Activated naive CD8-positive, alpha-beta T cell treated with anti-CD3 and anti-CD28 coated beads, Interleukin-2, amount 10 ng/mL, durations not matched to agents 7 days and 5 days (primary cell): ENCODE measurements at regions not wholly inside any gene's neighbourhood (a gene's known extent, or its start where the extent isn't known, plus 50 kb on each side); places are given as distances from the start of the nearest gene placed in this dataset.

Experiments
- ATAC-seq: fragments of 150-1000 bp; cut with Tn5 transposase; one replicate; pipeline ENCODE4 v1.10.0; 2021; ENCODE audit warnings: low read depth, moderate library complexity
- POLR2A ChIA-PET: fragments of 350-600 bp; sonication (Branson Sonifier 250); formaldehyde crosslinking; loops from one replicate; lab custom pipeline; 2021; ENCODE audit warnings: antibody characterized with exemption; lab: Charles Lee
- DNase-seq: peaks from one replicate; pipeline ENCODE4 v3.0.0; 2021
- H3K27ac Mint-ChIP-seq: one replicate; pipeline ENCODE4 v1.8.0; 2022; ENCODE audit warnings: mild to moderate bottlenecking, mixed read lengths
- H3K27me3 Mint-ChIP-seq: one replicate; pipeline ENCODE4 v1.8.0; 2022; ENCODE audit warnings: mild to moderate bottlenecking, moderate library complexity, mixed read lengths
- H3K36me3 Mint-ChIP-seq: one replicate; pipeline ENCODE4 v1.8.0; 2021; ENCODE audit warnings: mild to moderate bottlenecking, mixed read lengths
- H3K4me1 Mint-ChIP-seq: one replicate; pipeline ENCODE4 v1.8.0; 2021; ENCODE audit warnings: mixed read lengths
- H3K4me3 Mint-ChIP-seq: one replicate; pipeline ENCODE4 v1.8.0; 2022; ENCODE audit warnings: mild to moderate bottlenecking, moderate library complexity, mixed read lengths
- H3K9me3 Mint-ChIP-seq: one replicate; pipeline ENCODE4 v1.8.0; 2021; ENCODE audit warnings: mixed read lengths

DNA sequence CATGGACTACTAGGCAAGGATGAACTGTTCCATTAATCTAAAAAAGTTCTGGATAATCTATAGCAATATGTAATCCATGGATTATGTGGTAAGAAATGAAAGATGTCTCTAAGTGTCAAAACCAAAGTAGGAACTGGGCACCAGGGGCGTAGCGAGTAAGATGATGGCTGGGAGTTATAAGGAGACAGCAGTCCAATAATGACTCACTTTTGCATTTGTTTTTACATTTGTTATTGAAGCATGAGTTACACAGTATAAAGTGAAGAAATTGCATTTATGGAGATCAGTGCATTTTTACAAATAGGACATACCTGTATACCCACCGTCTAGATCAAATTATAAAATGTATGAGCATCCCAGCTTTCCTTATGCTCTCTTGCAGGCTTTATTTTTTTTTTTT is 878.5 kb upstream of the MAP3K7 start:
- no peaks in the 10 kb centered on the region for H3K36me3 Mint-ChIP-seq
- ATAC-seq = no peak
- DNase-seq = no peak
- H3K9me3 Mint-ChIP-seq = no peaks in the 10 kb centered on the region
- POLR2A ChIA-PET = no interaction called here
- no peak overlapping the region for H3K4me3 Mint-ChIP-seq
- no peak overlapping the region for H3K27ac Mint-ChIP-seq
- H3K4me1 Mint-ChIP-seq = no peaks in the 10 kb centered on the region
- no peaks in the 10 kb centered on the region for H3K27me3 Mint-ChIP-seq

DNA sequence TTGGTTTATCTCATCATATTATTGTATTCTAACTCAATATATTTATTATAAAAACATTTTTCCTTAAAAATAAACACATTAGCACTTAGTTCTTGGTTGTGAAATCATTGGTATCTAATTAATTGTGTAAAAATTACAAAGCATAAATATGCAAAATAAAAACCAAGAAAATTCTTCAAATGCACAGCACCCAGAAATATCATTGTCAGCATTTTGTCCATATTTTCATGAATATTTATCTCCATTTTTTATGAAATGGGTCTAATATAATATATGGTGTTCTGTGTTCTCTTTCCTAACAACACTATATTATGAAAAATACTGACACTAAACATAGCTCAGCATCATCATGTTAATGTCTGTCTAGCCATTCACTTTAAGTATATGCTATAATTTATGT is 877.8 kb upstream of the MAP3K7 start:
- no peak overlapping the region for H3K27ac Mint-ChIP-seq
- H3K27me3 Mint-ChIP-seq = no peaks in the 10 kb centered on the region
- DNase-seq (no peak), ATAC-seq (no peak)
- no peaks in the 10 kb centered on the region for H3K4me1 Mint-ChIP-seq
- H3K4me3 Mint-ChIP-seq = no peak overlapping the region
- no peaks in the 10 kb centered on the region for H3K9me3 Mint-ChIP-seq
- POLR2A ChIA-PET = no interaction called here
- H3K36me3 Mint-ChIP-seq = no peaks in the 10 kb centered on the region

DNA sequence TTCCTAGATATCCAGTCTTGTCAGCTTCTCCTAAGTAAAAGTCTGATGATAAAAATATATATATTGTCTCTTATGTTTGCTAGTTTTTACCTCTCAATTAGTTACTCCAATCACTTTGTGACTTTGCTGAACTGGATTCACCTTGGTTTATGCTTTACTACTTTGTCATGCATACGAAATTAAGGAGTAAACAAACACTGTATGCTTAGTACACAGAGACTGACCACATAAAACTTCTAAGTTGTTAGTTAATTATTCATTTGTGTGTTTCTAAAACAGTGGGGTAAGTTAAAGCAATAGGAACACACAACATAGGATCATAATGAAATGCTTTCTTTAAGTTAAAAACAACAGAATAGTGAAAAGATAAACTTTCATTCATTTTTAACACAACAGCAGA is 877.3 kb upstream of the MAP3K7 start:
- Mint-ChIP-seq H3K4me1 (no peaks in the 10 kb centered on the region), H3K9me3 (no peaks in the 10 kb centered on the region), H3K36me3 (no peaks in the 10 kb centered on the region), H3K27ac (no peak overlapping the region), H3K27me3 (no peaks in the 10 kb centered on the region), H3K4me3 (no peak overlapping the region)
- ATAC-seq = no peak
- DNase-seq = no peak
- POLR2A ChIA-PET = no interaction called here

DNA sequence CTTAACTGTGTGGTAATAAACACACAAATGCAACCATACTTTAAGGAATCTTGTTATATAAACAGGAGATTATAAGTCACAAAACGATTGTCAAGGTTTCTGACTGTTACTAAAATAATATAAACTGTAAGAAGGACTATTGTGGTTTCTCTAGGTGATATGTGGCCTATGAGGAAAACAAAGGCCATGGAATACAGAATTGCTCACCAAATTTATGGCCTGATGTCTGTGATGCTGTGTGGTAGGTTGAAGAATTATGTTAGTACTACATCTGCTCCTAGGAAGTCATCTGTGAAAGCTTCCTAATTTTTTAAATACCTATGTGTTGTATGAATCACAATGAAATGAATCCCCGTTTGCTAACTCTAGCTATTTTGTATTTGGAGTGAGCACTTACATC is 875.4 kb upstream of the MAP3K7 start:
- no peak overlapping the region for H3K4me3 Mint-ChIP-seq
- H3K27ac Mint-ChIP-seq = no peak overlapping the region
- ATAC-seq = no peak
- DNase-seq = no peak
- no peaks in the 10 kb centered on the region for H3K4me1 Mint-ChIP-seq
- POLR2A ChIA-PET = no interaction called here
- no peaks in the 10 kb centered on the region for H3K9me3 Mint-ChIP-seq
- no peaks in the 10 kb centered on the region for H3K36me3 Mint-ChIP-seq
- no peaks in the 10 kb centered on the region for H3K27me3 Mint-ChIP-seq

DNA sequence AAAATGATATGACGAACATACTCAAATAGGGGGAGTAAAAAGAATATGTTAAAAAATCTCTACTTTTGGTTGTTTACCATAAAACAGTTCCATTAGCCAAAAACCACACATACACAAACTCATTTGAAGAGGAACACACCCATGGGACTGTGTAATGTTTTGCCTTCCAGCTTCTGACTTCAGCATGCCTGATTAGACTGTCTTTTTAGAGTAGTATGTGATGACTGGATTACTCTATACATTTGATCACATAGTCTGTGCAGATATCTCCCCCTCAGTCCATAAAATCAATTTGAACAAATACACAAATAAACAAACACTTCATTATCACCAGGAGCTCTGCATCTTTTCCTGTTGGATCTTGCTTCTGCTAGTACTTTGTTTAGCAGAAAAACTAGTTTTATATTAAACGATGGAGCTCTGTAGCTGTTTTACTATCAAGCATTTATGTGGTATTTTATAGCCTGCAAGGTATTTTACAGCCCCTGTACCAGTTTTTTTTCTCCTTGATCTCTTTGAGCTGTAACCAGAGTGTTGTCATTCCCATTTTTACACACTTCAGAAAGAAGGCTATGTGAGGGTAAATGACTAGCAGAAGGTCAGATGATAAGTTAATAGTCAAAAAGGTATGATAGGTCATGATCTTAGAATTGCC is 866.5 kb upstream of the MAP3K7 start:
- Mint-ChIP-seq H3K27ac (no peak overlapping the region), H3K27me3 (no peaks in the 10 kb centered on the region), H3K4me3 (no peak overlapping the region), H3K36me3 (no peaks in the 10 kb centered on the region), H3K4me1 (no peaks in the 10 kb centered on the region), H3K9me3 (no peaks in the 10 kb centered on the region)
- POLR2A ChIA-PET = no interaction called here
- no peak for DNase-seq
- no peak for ATAC-seq

DNA sequence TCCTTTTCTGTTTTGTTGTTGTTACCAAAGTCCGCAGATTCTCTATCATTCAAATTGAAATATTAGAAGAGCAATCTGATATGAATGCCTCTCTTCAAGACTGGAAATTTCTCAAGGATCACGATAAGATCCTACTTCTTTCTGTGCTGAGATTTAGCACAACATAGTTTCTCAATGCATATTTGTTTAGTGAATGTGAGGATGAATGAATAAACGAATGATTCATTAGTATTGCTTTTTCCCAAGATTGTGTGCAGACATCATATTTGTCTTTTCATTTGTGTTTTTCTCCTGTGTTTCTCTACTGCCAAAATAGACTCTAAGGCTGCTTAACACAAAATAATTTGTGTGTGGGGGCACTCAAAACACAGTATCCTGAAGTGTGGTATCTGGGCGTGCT is 862.7 kb upstream of the MAP3K7 start:
- H3K4me1 Mint-ChIP-seq = no peaks in the 10 kb centered on the region
- no peaks in the 10 kb centered on the region for H3K36me3 Mint-ChIP-seq
- POLR2A ChIA-PET = no interaction called here
- no peak overlapping the region for H3K4me3 Mint-ChIP-seq
- no peak for DNase-seq
- no peak overlapping the region for H3K27ac Mint-ChIP-seq
- H3K9me3 Mint-ChIP-seq = no peaks in the 10 kb centered on the region
- H3K27me3 Mint-ChIP-seq = no peaks in the 10 kb centered on the region
- ATAC-seq = no peak

DNA sequence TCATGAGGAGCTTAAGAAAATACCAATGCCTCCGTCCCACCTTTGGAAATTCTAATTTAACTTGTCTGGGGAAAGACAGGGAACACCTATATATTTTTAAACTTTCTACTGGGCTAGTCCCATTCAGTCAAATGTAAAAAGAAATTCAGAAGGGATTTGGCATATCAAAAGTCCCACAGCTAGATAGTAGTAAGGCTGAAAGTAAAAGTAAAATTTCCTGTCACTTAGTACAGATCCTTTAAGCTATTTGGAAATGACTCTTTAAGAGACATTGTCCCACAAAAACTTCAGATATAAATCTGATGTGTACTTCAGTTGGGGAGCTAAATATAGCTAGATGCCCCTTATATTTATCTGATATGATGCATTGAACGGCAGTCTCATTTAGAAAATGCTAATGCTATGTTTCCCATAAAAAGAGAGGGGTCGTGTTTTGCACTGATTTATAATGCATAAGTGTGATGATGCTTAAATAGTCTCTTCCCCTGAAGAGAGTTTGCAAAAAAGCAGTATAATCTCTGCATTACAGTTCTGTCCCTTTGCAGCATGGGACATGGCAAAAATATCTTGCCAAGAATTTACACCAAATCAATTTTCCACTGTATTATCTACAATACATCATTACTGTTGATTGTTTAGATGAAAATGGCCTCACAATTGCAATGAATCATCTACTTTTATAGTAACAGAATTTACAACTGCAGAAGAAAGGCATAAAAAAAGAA is 860.8 kb upstream of the MAP3K7 start:
- ATAC-seq = no peak
- Mint-ChIP-seq H3K36me3 (no peaks in the 10 kb centered on the region), H3K4me1 (no peaks in the 10 kb centered on the region), H3K27ac (no peak overlapping the region), H3K27me3 (no peaks in the 10 kb centered on the region), H3K4me3 (no peak overlapping the region), H3K9me3 (no peaks in the 10 kb centered on the region)
- DNase-seq = no peak
- POLR2A ChIA-PET = no interaction called here

DNA sequence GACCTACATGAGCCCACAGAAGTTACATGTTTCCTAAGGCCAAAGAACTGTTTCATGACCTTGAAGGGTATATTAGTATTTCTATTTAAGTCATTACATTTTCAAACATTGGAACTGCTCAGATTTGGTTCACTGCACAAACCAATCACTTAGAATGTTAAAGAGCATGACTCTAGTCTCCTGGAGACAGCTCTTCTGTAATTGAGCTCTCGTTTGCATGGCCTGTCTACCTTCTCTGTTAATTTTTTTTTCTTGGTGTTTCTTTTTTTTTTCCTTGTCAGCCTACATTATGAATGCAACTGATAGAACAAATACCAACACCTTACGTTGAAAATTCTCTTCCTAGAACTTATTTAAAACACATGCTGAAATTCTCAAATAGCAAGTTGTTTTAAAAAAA is 860.2 kb upstream of the MAP3K7 start:
- no peak overlapping the region for H3K4me3 Mint-ChIP-seq

DNA sequence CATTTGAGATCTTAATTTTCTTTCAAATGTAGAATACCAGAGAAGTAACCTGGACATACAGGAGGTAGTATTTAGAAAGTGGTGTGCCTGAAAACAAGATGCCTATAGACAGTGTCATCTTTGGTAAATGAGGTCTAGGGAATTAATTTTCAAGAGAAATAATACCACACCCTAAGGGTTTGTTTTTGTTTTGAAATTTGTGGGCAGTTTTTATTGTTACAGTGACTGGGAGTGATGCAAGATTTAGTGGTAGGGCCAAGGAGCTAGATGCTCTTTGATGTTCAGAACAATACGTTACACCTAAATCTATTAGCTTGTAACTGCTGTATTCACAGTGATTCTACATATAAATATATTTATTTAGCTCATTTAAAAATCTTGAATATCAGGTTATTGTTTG is 856.5 kb upstream of the MAP3K7 start:
- H3K27me3 Mint-ChIP-seq = no peaks in the 10 kb centered on the region
- H3K4me1 Mint-ChIP-seq = no peaks in the 10 kb centered on the region
- POLR2A ChIA-PET = no interaction called here
- DNase-seq (no peak), ATAC-seq (no peak)
- no peak overlapping the region for H3K27ac Mint-ChIP-seq
- H3K9me3 Mint-ChIP-seq = no peaks in the 10 kb centered on the region
- H3K4me3 Mint-ChIP-seq = no peak overlapping the region
- no peaks in the 10 kb centered on the region for H3K36me3 Mint-ChIP-seq

More for the DNA sequence above, 860.2 kb upstream of the MAP3K7 start:
- Mint-ChIP-seq H3K27ac (no peak overlapping the region), H3K36me3 (no peaks in the 10 kb centered on the region), H3K9me3 (no peaks in the 10 kb centered on the region), H3K4me1 (no peaks in the 10 kb centered on the region), H3K27me3 (no peaks in the 10 kb centered on the region)
- DNase-seq = no peak
- POLR2A ChIA-PET = no interaction called here
- ATAC-seq = no peak

DNA sequence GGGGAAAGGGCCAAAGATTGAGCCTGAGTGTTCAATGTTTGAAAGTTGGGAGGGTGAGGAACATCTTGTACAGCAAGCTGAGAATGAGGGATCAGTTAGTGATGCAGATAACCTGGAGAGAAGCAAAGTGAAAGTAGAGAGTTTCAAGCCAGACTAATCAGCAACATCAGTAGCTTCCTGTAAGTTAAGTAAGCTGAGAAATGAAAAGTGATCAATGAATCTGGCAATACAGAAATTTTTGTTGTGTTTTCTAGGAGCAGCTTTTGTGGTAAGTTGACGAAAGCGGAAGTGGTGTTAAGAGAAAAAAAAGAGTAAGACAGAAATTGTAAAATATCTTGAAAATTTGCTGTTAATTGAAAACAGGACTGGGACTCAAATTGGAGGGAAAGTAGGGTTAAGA is 855.5 kb upstream of the MAP3K7 start:
- H3K27me3 Mint-ChIP-seq = no peaks in the 10 kb centered on the region

DNA sequence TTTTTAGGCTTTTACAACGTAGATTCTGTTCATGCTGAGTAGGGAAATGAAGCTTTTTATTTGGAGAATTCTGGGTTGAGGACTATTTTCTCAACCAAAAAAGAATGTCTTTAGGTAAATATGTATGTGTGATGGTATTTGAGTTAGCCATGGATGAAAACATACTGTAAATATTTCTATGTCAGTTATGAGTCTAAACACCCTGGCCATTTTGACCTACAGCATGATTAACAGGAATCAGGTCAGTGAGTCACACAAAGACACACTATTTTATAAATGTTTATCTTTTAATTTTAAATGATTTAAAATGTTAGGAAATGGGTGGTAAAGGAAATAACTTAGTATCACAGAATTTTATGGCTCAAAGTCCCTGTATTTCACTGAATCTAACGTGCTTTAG is 851.7 kb upstream of the MAP3K7 start:
- Mint-ChIP-seq H3K4me3 (no peak overlapping the region), H3K4me1 (no peaks in the 10 kb centered on the region), H3K9me3 (peaks cover 2% of the 10 kb centered on the region), H3K27me3 (no peaks in the 10 kb centered on the region), H3K27ac (no peak overlapping the region), H3K36me3 (no peaks in the 10 kb centered on the region)
- ATAC-seq (no peak), DNase-seq (no peak)
- POLR2A ChIA-PET = no interaction called here

More for the DNA sequence above, 855.5 kb upstream of the MAP3K7 start:
- no peak for DNase-seq
- POLR2A ChIA-PET = no interaction called here
- H3K36me3 Mint-ChIP-seq = no peaks in the 10 kb centered on the region
- H3K27ac Mint-ChIP-seq = no peak overlapping the region
- peaks cover 2% of the 10 kb centered on the region for H3K9me3 Mint-ChIP-seq
- ATAC-seq = no peak
- no peaks in the 10 kb centered on the region for H3K4me1 Mint-ChIP-seq
- no peak overlapping the region for H3K4me3 Mint-ChIP-seq

DNA sequence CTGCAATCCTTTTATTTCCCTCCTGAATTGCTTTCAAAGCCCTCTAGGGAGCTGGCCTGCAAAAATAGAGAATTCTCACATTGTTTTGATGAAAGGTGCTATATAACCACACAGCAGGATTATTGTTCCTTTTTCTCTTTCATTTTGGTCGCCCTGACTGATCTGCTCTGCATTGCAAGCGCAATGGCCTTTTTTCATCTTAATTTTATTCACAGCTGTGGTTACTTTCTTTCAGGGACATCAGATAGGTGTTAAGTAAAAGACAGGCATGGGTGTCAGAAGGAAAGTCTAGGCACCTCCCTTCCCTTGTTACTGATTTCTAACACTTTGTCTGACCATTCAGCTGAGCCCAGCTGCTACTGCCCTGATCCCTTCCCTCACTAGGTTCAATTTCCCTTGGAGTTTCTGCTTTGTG is 850.5 kb upstream of the MAP3K7 start:
- no peak overlapping the region for H3K27ac Mint-ChIP-seq
- H3K27me3 Mint-ChIP-seq = no peaks in the 10 kb centered on the region
- no peaks in the 10 kb centered on the region for H3K36me3 Mint-ChIP-seq
- DNase-seq (no peak), ATAC-seq (no peak)
- H3K4me3 Mint-ChIP-seq = no peak overlapping the region
- POLR2A ChIA-PET = no interaction called here
- H3K4me1 Mint-ChIP-seq = no peaks in the 10 kb centered on the region
- peaks cover 2% of the 10 kb centered on the region for H3K9me3 Mint-ChIP-seq

DNA sequence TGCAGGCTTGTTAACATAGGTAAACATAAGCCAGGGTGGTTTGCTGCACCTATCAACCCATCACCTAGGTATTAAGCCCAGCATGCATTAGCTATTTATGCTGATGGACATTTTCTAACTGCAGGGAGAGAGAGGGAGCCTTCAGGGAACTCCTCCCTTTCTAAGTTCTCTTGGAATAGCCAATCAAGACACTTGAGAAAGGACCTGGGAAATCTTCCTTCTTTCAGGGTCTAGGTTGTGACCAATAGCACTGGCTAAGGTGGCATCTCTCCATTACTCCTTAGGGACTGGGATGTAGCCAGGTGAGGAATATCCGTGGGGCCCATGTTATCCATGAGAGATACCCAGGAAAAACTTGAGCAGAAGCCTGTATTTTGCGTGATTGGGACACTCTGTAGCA is 849.6 kb upstream of the MAP3K7 start:
- H3K27me3 Mint-ChIP-seq = no peaks in the 10 kb centered on the region
- H3K4me1 Mint-ChIP-seq = no peaks in the 10 kb centered on the region
- H3K36me3 Mint-ChIP-seq = no peaks in the 10 kb centered on the region
- H3K27ac Mint-ChIP-seq = no peak overlapping the region
- H3K4me3 Mint-ChIP-seq = no peak overlapping the region
- DNase-seq (no peak), ATAC-seq (no peak)
- peaks cover 2% of the 10 kb centered on the region for H3K9me3 Mint-ChIP-seq
- POLR2A ChIA-PET = no interaction called here

DNA sequence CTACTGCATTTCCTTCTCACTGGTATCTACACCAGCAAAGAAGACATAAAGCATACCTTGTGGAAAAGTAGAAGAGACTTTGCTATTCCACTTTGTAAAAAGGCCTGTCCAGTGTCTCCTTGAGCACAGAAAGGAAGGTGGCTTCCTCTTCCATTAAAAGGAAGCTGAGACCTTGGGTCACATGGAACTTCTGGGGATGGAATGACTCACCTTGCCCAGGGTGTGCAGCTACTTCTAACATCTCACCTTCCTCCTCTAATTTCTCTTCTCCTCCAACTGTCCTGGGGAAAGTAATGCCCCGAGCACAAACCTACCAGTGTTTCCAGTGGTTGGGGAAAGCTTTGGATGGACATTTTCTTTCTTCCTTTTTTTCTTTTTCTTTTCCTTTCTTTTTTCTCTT is 848.8 kb upstream of the MAP3K7 start:
- POLR2A ChIA-PET = no interaction called here
- Mint-ChIP-seq H3K27ac (no peak overlapping the region), H3K4me1 (no peaks in the 10 kb centered on the region), H3K36me3 (no peaks in the 10 kb centered on the region), H3K4me3 (no peak overlapping the region), H3K9me3 (peaks cover 2% of the 10 kb centered on the region), H3K27me3 (no peaks in the 10 kb centered on the region)
- DNase-seq = no peak
- ATAC-seq = no peak
